GM23338 (cell line): ENCODE measurements at regions not wholly inside any gene's neighbourhood (a gene's known extent, or its start where the extent isn't known, plus 50 kb on each side); places are given as distances from the start of the nearest gene placed in this dataset.

ENCODE experiments used
- ATAC-seq: fragments of 200-7000 bp; cut with Tn5 transposase; 3 replicates; pipeline ENCODE4 v1.9.1; 2020
- DNase-seq: peaks from one replicate; pipeline ENCODE4 v3.0.0-alpha.2; 2015; ENCODE audit warnings: low spot score
- H2AFZ ChIP-seq: fragments of 200-600 bp; sonication (generic); 2 replicates; pipeline ENCODE4 v1.8.0; 2016; ENCODE audit warnings: antibody characterized with exemption, mild to moderate bottlenecking, moderate library complexity
- H3F3A ChIP-seq: fragments of 200-600 bp; sonication (generic); replicated peaks from 2 replicates; pipeline ENCODE4 v1.8.0; 2017; ENCODE audit warnings: antibody characterized with exemption, mixed run types, low read depth
- H3K27ac ChIP-seq: fragments of 200-600 bp; sonication (generic); 2 replicates; pipeline ENCODE4 v1.6.1; 2016; ENCODE audit warnings: low read depth
- H3K27me3 ChIP-seq: fragments of 200-600 bp; sonication (generic); 2 replicates; pipeline ENCODE4 v1.8.0; 2016; ENCODE audit warnings: mild to moderate bottlenecking, mixed run types, moderate library complexity; ENCODE audit not compliant: insufficient read depth
- H3K36me3 ChIP-seq: fragments of 200-600 bp; sonication (generic); 2 replicates; pipeline ENCODE4 v1.8.0; 2016; ENCODE audit warnings: mild to moderate bottlenecking; ENCODE audit not compliant: insufficient read depth
- H3K4me1 ChIP-seq: fragments of 200-600 bp; sonication (generic); 2 replicates; pipeline ENCODE4 v1.8.0; 2016; ENCODE audit warnings: mild to moderate bottlenecking, moderate library complexity; ENCODE audit not compliant: insufficient read depth
- H3K4me2 ChIP-seq: fragments of 200-600 bp; sonication (generic); 2 replicates; pipeline ENCODE4 v1.7.1; 2017; ENCODE audit warnings: mixed run types
- H3K4me3 ChIP-seq: fragments of 200-600 bp; sonication (generic); 2 replicates; pipeline ENCODE4 v1.6.1; 2016; ENCODE audit warnings: mixed run types
- H3K79me2 ChIP-seq: fragments of 200-600 bp; sonication (generic); replicated peaks from 2 replicates; pipeline ENCODE4 v1.8.0; 2017; ENCODE audit warnings: mild to moderate bottlenecking; ENCODE audit not compliant: insufficient read depth
- H3K9me2 ChIP-seq: fragments of 200-600 bp; sonication (generic); 2 replicates; pipeline ENCODE4 v1.8.0; 2017; ENCODE audit not compliant: insufficient read depth
- H4K20me1 ChIP-seq: fragments of 200-600 bp; sonication (generic); replicated peaks from 2 replicates; pipeline ENCODE4 v1.8.0; 2017; ENCODE audit warnings: mild to moderate bottlenecking; ENCODE audit not compliant: insufficient read depth
- H3K27ac Mint-ChIP-seq: 2 replicates; pipeline ENCODE4 v1.8.0; 2020; ENCODE audit warnings: inconsistent platforms, mild to moderate bottlenecking, moderate library complexity, mixed read lengths
- H3K27me3 Mint-ChIP-seq: 3 replicates; pipeline ENCODE4 v1.8.0; 2022; ENCODE audit warnings: low read depth, mild to moderate bottlenecking, moderate library complexity, mixed read lengths, inconsistent platforms; ENCODE audit not compliant: insufficient read depth, poor library complexity
- H3K36me3 Mint-ChIP-seq: 3 replicates; pipeline ENCODE4 v1.8.0; 2021; ENCODE audit warnings: low read depth, mild to moderate bottlenecking, inconsistent platforms, moderate library complexity, mixed read lengths
- H3K4me1 Mint-ChIP-seq: 3 replicates; pipeline ENCODE4 v1.8.0; 2020; ENCODE audit warnings: mild to moderate bottlenecking, inconsistent platforms, mixed read lengths
- H3K4me3 Mint-ChIP-seq: 3 replicates; pipeline ENCODE4 v1.8.0; 2021; ENCODE audit warnings: moderate library complexity, mild to moderate bottlenecking, inconsistent platforms, mixed read lengths
- H3K9me3 Mint-ChIP-seq: 3 replicates; pipeline ENCODE4 v1.8.0; 2020; ENCODE audit warnings: moderate library complexity, mild to moderate bottlenecking, inconsistent platforms, mixed read lengths
- CREB1 ChIP-seq: fragments of 250-450 bp; sonication (Bioruptor Pico); IDR thresholded peaks from 2 replicates; pipeline ENCODE4 v1.5.0; 2020; ENCODE audit warnings: low read depth, mild to moderate bottlenecking, moderate library complexity
- CTCF ChIP-seq, 2 experiments: fragments of 200-600 bp in 1 of 2; sonication (generic) in 1 of 2; conservative IDR thresholded peaks; 2 replicates each; pipeline versions ENCODE4 v1.5.1 to v1.6.1; 2016 to 2017; ENCODE audit warnings: antibody characterized with exemption in 2 of 2, low read depth in 2 of 2, mild to moderate bottlenecking in 2 of 2, moderate library complexity in 1 of 2
- ETS1 ChIP-seq: IDR thresholded peaks from 2 replicates; pipeline ENCODE4 v1.6.1; 2016; ENCODE audit warnings: antibody characterized with exemption
- EZH2 ChIP-seq: fragments of 200-600 bp; sonication (generic); IDR thresholded peaks from one replicate; pipeline ENCODE4 v1.8.0; 2017; ENCODE audit warnings: antibody characterized with exemption, mild to moderate bottlenecking, low read depth; ENCODE audit not compliant: unreplicated experiment
- EZH2phosphoT487 ChIP-seq: fragments of 200-600 bp; sonication (generic); IDR thresholded peaks from one replicate; pipeline ENCODE4 v1.8.1; 2018; ENCODE audit warnings: antibody characterized with exemption; ENCODE audit not compliant: unreplicated experiment
- JUNB ChIP-seq: IDR thresholded peaks from one replicate; pipeline ENCODE4 v1.6.1; 2016; ENCODE audit warnings: antibody characterized with exemption; ENCODE audit not compliant: unreplicated experiment
- NANOG ChIP-seq: IDR thresholded peaks from 2 replicates; pipeline ENCODE4 v1.6.1; 2016; ENCODE audit warnings: antibody characterized with exemption, borderline replicate concordance
- POLR2AphosphoS5 ChIP-seq: IDR thresholded peaks from 2 replicates; pipeline ENCODE4 v1.6.1; 2016; ENCODE audit warnings: antibody characterized with exemption, low read depth
- STAT1 ChIP-seq: IDR thresholded peaks from one replicate; pipeline ENCODE4 v1.6.1; 2016; ENCODE audit warnings: antibody characterized with exemption; ENCODE audit not compliant: unreplicated experiment
- ZNF114 ChIP-seq: fragments of 250-450 bp; sonication (Bioruptor Pico); IDR thresholded peaks from 2 replicates; pipeline ENCODE4 v1.5.0; 2020; ENCODE audit warnings: mild to moderate bottlenecking, moderate library complexity
- ZNF331 ChIP-seq: fragments of 250-450 bp; sonication (Bioruptor Pico); IDR thresholded peaks from 2 replicates; pipeline ENCODE4 v1.5.0; 2020; ENCODE audit warnings: low read depth, mild to moderate bottlenecking, moderate library complexity
- TF ChIP-seq, protein P1 (sequence below): IDR thresholded peaks from one replicate; pipeline ENCODE4 v1.6.1; 2018; ENCODE audit warnings: antibody characterized with exemption; ENCODE audit not compliant: unreplicated experiment
- TF ChIP-seq, protein P2 (sequence below): fragments of 250-450 bp; sonication (Bioruptor Pico); IDR thresholded peaks from 2 replicates; pipeline ENCODE4 v1.5.0; 2020; ENCODE audit warnings: mild to moderate bottlenecking, moderate library complexity

DNA sequence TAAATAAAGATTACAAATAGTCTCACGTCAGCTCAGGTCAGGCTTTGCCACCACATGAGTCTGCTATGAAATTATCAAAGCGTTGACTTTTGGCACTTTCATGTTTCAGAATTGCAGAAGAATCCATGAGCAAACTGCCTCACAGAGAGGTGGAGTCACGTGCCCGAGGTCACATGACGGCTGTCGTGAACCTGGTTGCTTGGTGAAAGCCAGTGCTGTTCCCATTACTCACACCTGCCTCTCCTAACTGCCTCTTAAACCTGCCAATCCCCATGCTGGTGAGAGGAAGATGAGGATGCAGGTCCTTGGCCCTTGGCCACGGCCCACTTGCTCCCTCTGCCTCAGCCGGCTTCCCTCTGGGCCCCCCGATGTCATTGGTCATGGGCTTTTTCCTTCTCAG, 272.7 kb downstream of the BCL11B start:
- no peaks in the 10 kb centered on the region for H3K9me3 Mint-ChIP-seq
- no peaks in the 10 kb centered on the region for H3K79me2 ChIP-seq
- H3K36me3 ChIP-seq: no peaks in the 10 kb centered on the region
- ATAC-seq (no peak), DNase-seq (no peak)
- no peak overlapping the region for H3K4me3 ChIP-seq
- peaks cover 5% of the 10 kb centered on the region for H3K27me3 Mint-ChIP-seq
- no peak overlapping the region for H2AFZ ChIP-seq
- no peak overlapping the region for H3K4me3 Mint-ChIP-seq
- H3K27ac Mint-ChIP-seq: no peak overlapping the region
- H4K20me1 ChIP-seq: no peaks in the 10 kb centered on the region
- no peak overlapping the region for H3K4me2 ChIP-seq
- H3K4me1 Mint-ChIP-seq: peaks cover 11% of the 10 kb centered on the region
- H3K36me3 Mint-ChIP-seq: no peaks in the 10 kb centered on the region; the same call in 2 of the 3 replicates
- H3K4me1 ChIP-seq: peaks cover 12% of the 10 kb centered on the region
- no peaks in the 10 kb centered on the region for H3F3A ChIP-seq
- H3K27ac ChIP-seq: no peak overlapping the region
- H3K27me3 ChIP-seq: no peaks in the 10 kb centered on the region
- no peak for TF ChIP-seq EZH2phosphoT487
- no peak for TF ChIP-seq CTCF (conservative IDR thresholded peaks at IDR 0.05; ENCODE audit: low read depth in 2 of 2)
- TF ChIP-seq ZNF114 (CRISPR knock-in tag): no peak
- no peak for TF ChIP-seq POLR2AphosphoS5
- TF ChIP-seq EZH2: no peak
- TF ChIP-seq, protein P1, sequence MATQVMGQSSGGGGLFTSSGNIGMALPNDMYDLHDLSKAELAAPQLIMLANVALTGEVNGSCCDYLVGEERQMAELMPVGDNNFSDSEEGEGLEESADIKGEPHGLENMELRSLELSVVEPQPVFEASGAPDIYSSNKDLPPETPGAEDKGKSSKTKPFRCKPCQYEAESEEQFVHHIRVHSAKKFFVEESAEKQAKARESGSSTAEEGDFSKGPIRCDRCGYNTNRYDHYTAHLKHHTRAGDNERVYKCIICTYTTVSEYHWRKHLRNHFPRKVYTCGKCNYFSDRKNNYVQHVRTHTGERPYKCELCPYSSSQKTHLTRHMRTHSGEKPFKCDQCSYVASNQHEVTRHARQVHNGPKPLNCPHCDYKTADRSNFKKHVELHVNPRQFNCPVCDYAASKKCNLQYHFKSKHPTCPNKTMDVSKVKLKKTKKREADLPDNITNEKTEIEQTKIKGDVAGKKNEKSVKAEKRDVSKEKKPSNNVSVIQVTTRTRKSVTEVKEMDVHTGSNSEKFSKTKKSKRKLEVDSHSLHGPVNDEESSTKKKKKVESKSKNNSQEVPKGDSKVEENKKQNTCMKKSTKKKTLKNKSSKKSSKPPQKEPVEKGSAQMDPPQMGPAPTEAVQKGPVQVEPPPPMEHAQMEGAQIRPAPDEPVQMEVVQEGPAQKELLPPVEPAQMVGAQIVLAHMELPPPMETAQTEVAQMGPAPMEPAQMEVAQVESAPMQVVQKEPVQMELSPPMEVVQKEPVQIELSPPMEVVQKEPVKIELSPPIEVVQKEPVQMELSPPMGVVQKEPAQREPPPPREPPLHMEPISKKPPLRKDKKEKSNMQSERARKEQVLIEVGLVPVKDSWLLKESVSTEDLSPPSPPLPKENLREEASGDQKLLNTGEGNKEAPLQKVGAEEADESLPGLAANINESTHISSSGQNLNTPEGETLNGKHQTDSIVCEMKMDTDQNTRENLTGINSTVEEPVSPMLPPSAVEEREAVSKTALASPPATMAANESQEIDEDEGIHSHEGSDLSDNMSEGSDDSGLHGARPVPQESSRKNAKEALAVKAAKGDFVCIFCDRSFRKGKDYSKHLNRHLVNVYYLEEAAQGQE: no peak
- no peak for TF ChIP-seq CREB1 (CRISPR knock-in tag)
- no peak for TF ChIP-seq JUNB
- no peak for TF ChIP-seq STAT1
- TF ChIP-seq ZNF331 (CRISPR knock-in tag): no peak
- no peak for TF ChIP-seq ETS1
- TF ChIP-seq, protein P2, sequence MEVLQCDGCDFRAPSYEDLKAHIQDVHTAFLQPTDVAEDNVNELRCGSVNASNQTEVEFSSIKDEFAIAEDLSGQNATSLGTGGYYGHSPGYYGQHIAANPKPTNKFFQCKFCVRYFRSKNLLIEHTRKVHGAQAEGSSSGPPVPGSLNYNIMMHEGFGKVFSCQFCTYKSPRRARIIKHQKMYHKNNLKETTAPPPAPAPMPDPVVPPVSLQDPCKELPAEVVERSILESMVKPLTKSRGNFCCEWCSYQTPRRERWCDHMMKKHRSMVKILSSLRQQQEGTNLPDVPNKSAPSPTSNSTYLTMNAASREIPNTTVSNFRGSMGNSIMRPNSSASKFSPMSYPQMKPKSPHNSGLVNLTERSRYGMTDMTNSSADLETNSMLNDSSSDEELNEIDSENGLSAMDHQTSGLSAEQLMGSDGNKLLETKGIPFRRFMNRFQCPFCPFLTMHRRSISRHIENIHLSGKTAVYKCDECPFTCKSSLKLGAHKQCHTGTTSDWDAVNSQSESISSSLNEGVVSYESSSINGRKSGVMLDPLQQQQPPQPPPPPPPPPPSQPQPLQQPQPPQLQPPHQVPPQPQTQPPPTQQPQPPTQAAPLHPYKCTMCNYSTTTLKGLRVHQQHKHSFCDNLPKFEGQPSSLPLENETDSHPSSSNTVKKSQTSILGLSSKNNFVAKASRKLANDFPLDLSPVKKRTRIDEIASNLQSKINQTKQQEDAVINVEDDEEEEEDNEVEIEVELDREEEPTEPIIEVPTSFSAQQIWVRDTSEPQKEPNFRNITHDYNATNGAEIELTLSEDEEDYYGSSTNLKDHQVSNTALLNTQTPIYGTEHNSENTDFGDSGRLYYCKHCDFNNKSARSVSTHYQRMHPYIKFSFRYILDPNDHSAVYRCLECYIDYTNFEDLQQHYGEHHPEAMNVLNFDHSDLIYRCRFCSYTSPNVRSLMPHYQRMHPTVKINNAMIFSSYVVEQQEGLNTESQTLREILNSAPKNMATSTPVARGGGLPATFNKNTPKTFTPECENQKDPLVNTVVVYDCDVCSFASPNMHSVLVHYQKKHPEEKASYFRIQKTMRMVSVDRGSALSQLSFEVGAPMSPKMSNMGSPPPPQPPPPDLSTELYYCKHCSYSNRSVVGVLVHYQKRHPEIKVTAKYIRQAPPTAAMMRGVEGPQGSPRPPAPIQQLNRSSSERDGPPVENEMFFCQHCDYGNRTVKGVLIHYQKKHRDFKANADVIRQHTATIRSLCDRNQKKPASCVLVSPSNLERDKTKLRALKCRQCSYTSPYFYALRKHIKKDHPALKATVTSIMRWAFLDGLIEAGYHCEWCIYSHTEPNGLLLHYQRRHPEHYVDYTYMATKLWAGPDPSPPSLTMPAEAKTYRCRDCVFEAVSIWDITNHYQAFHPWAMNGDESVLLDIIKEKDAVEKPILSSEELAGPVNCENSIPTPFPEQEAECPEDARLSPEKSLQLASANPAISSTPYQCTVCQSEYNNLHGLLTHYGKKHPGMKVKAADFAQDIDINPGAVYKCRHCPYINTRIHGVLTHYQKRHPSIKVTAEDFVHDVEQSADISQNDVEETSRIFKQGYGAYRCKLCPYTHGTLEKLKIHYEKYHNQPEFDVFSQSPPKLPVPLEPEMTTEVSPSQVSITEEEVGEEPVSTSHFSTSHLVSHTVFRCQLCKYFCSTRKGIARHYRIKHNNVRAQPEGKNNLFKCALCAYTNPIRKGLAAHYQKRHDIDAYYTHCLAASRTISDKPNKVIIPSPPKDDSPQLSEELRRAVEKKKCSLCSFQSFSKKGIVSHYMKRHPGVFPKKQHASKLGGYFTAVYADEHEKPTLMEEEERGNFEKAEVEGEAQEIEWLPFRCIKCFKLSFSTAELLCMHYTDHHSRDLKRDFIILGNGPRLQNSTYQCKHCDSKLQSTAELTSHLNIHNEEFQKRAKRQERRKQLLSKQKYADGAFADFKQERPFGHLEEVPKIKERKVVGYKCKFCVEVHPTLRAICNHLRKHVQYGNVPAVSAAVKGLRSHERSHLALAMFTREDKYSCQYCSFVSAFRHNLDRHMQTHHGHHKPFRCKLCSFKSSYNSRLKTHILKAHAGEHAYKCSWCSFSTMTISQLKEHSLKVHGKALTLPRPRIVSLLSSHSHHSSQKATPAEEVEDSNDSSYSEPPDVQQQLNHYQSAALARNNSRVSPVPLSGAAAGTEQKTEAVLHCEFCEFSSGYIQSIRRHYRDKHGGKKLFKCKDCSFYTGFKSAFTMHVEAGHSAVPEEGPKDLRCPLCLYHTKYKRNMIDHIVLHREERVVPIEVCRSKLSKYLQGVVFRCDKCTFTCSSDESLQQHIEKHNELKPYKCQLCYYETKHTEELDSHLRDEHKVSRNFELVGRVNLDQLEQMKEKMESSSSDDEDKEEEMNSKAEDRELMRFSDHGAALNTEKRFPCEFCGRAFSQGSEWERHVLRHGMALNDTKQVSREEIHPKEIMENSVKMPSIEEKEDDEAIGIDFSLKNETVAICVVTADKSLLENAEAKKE: no peak
- no peak for TF ChIP-seq NANOG
- H3K9me2 ChIP-seq: 0 out of 2 replicates have a peak, but pooled peaks cover 14% of the 10 kb centered on the region
